Stimulated activated memory B cell treated with anti-CD40 and anti-IgM and Interleukin-4, amounts not matched to agents 10 μg/mL and 1 μg/mL and 100 μg/mL, for 72 hours (primary cell): ENCODE measurements at regions not wholly inside any gene's neighbourhood (a gene's known extent, or its start where the extent isn't known, plus 50 kb on each side); places are given as distances from the start of the nearest gene placed in this dataset.

Source experiments
- ATAC-seq: fragments of 150-1000 bp; cut with Tn5 transposase; 2 replicates; pipeline ENCODE4 v1.10.0; 2021
- H3K27ac Mint-ChIP-seq: one replicate; pipeline ENCODE4 v1.8.0; 2022; ENCODE audit warnings: mild to moderate bottlenecking, mixed read lengths
- H3K27me3 Mint-ChIP-seq: one replicate; pipeline ENCODE4 v1.8.0; 2022; ENCODE audit warnings: mixed read lengths
- H3K36me3 Mint-ChIP-seq: one replicate; pipeline ENCODE4 v1.8.0; 2022; ENCODE audit warnings: mixed read lengths
- H3K4me1 Mint-ChIP-seq: one replicate; pipeline ENCODE4 v1.8.0; 2022; ENCODE audit warnings: mixed read lengths
- H3K4me3 Mint-ChIP-seq: one replicate; pipeline ENCODE4 v1.8.0; 2022; ENCODE audit warnings: mild to moderate bottlenecking, moderate library complexity, mixed read lengths
- H3K9me3 Mint-ChIP-seq: one replicate; pipeline ENCODE4 v1.8.0; 2022; ENCODE audit warnings: mixed read lengths

DNA sequence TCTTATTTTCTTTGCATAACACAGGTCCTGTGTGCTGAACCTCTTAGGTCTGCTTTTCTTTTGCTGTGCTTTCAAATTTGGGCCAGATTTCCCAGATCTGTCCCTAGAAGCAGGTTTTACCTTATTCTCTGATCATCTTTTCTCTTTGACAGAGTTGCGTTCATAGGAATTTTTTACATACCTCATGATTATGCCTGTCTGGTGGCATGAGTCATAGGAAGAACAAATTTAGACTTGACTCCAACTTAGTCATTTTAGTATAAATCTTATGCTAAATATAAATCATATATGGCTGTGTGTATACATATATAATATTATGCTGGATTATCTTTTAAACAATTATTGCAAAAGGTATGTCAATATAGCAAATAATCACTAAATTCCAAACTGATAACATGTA lies 1038.9 kb downstream of the GRM8 start:
- no peak for ATAC-seq
- H3K36me3 Mint-ChIP-seq: no peaks in the 10 kb centered on the region
- no peak overlapping the region for H3K27ac Mint-ChIP-seq
- no peaks in the 10 kb centered on the region for H3K4me1 Mint-ChIP-seq
- H3K4me3 Mint-ChIP-seq: no peak overlapping the region
- no peaks in the 10 kb centered on the region for H3K27me3 Mint-ChIP-seq
- H3K9me3 Mint-ChIP-seq: no peaks in the 10 kb centered on the region

GRCh38 chr7:126211875-126212274 lies 1040.9 kb downstream of the GRM8 start:
- no peak overlapping the region for H3K27ac Mint-ChIP-seq
- ATAC-seq: no peak
- no peaks in the 10 kb centered on the region for H3K27me3 Mint-ChIP-seq
- H3K9me3 Mint-ChIP-seq: no peaks in the 10 kb centered on the region
- no peak overlapping the region for H3K4me3 Mint-ChIP-seq
- H3K36me3 Mint-ChIP-seq: no peaks in the 10 kb centered on the region
- no peaks in the 10 kb centered on the region for H3K4me1 Mint-ChIP-seq

- Mint-ChIP-seq H3K4me1 (no peaks in the 10 kb centered on the region), H3K9me3 (no peaks in the 10 kb centered on the region), H3K4me3 (no peak overlapping the region), H3K36me3 (no peaks in the 10 kb centered on the region), H3K27ac (no peak overlapping the region), H3K27me3 (no peaks in the 10 kb centered on the region)
- ATAC-seq: no peak
Measured at GRCh38 chr7:126210707-126211106, 1042.0 kb downstream of the GRM8 start.

GRCh38 chr7:126203185-126203584 lies 1049.6 kb downstream of the GRM8 start:
- H3K36me3 Mint-ChIP-seq: no peaks in the 10 kb centered on the region

GRCh38 chr7:126202177-126202576 lies 1050.6 kb downstream of the GRM8 start:
- H3K4me3 Mint-ChIP-seq: no peak overlapping the region
- H3K27me3 Mint-ChIP-seq: no peaks in the 10 kb centered on the region
- ATAC-seq: no peak
- H3K36me3 Mint-ChIP-seq: no peaks in the 10 kb centered on the region
- no peaks in the 10 kb centered on the region for H3K4me1 Mint-ChIP-seq
- H3K27ac Mint-ChIP-seq: no peak overlapping the region
- H3K9me3 Mint-ChIP-seq: peaks cover 3% of the 10 kb centered on the region

More at GRCh38 chr7:126203185-126203584, 1049.6 kb downstream of the GRM8 start:
- H3K9me3 Mint-ChIP-seq: peaks cover 3% of the 10 kb centered on the region
- no peak for ATAC-seq
- H3K4me3 Mint-ChIP-seq: no peak overlapping the region
- H3K27ac Mint-ChIP-seq: no peak overlapping the region
- H3K4me1 Mint-ChIP-seq: no peaks in the 10 kb centered on the region
- no peaks in the 10 kb centered on the region for H3K27me3 Mint-ChIP-seq

DNA sequence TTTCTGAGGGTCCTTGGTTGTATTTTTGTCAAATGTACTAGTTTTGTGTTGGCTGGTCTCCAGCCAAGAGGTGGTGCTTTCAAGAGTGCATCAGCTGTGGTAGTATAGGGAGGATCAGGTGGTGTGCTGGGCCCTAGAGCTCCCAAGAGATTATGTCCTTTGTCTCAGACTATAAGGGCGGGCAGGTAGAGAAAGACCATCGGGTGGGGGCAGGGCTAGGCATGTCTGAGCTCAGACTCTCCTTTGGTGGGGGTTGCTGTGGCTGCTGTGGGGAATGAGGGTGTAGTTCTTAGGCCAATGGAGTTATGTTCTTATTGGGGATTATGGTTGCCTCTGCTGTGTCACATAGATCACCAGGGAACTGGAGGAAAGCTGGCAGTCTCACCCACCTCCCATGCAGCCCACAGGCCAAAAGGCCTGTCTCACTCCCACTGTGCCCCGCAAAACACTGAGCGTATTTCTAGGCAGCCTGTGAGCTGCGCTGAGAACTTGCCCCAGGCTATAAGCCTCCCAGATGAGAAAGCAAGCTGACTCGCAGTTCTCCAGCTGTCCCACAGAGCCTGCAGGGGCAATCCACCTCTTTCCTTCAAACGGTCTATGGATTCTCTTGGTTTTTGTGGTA lies 1066.7 kb downstream of the GRM8 start:
- no peak for ATAC-seq
- Mint-ChIP-seq H3K9me3 (peaks cover 6% of the 10 kb centered on the region), H3K4me3 (no peak overlapping the region), H3K4me1 (no peaks in the 10 kb centered on the region), H3K27ac (no peak overlapping the region), H3K36me3 (no peaks in the 10 kb centered on the region), H3K27me3 (no peaks in the 10 kb centered on the region)

GRCh38 chr7:126179916-126180315 lies 1072.8 kb downstream of the GRM8 start:
- Mint-ChIP-seq H3K27ac (no peak overlapping the region), H3K4me3 (no peak overlapping the region), H3K36me3 (no peaks in the 10 kb centered on the region), H3K27me3 (no peaks in the 10 kb centered on the region), H3K4me1 (no peaks in the 10 kb centered on the region), H3K9me3 (peaks cover 4% of the 10 kb centered on the region)
- ATAC-seq: no peak

- no peaks in the 10 kb centered on the region for H3K36me3 Mint-ChIP-seq
- ATAC-seq: no peak
Measured at GRCh38 chr7:126178865-126179264, 1073.9 kb downstream of the GRM8 start.

GRCh38 chr7:126177782-126178181 lies 1075.0 kb downstream of the GRM8 start:
- H3K27ac Mint-ChIP-seq: no peak overlapping the region
- H3K9me3 Mint-ChIP-seq: peaks cover 4% of the 10 kb centered on the region
- H3K4me1 Mint-ChIP-seq: no peaks in the 10 kb centered on the region
- H3K36me3 Mint-ChIP-seq: no peaks in the 10 kb centered on the region
- no peaks in the 10 kb centered on the region for H3K27me3 Mint-ChIP-seq
- ATAC-seq: no peak
- H3K4me3 Mint-ChIP-seq: no peak overlapping the region

More at GRCh38 chr7:126178865-126179264, 1073.9 kb downstream of the GRM8 start:
- Mint-ChIP-seq H3K9me3 (peaks cover 4% of the 10 kb centered on the region), H3K27ac (no peak overlapping the region), H3K4me3 (no peak overlapping the region), H3K27me3 (no peaks in the 10 kb centered on the region), H3K4me1 (no peaks in the 10 kb centered on the region)

DNA sequence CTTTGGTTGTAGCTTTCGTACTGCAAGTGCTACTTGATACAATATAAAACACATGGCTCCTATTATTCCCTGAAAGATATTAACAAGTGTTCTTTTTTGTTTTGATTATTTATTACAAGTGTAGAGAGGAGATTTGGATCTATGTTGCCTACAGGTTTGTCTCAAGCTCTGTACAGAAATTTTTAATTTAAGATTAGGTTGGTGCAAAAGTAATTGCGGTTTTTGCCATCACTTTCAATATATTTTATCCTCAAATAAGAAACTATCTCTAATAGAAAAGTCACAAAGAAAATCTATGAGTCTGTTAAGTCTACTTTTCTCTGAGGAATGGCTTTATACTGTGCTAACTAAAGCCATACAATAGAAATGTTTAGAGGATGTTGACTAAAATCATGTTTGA lies 1086.1 kb downstream of the GRM8 start:
- H3K36me3 Mint-ChIP-seq: no peaks in the 10 kb centered on the region
- no peak for ATAC-seq

DNA sequence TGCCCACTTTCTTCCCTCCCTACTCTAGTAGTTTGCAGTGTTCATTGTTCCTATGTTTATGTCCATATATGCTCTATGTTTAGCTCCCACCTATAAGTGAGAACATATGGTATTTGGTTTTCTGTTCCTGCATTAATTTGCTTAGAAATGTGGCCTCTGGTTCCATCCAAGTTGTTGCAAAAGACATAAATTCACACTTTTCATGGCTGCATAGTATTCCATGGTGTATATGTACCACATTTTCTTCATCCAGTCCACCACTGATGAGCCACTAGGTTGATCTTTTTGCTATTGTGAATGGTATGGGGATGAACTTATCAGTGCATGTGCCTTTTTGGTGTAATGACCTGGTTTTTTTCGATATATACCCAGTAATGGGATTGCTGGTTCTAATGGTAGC lies 1089.1 kb downstream of the GRM8 start:
- ATAC-seq: no peak
- Mint-ChIP-seq H3K27me3 (no peaks in the 10 kb centered on the region), H3K4me3 (no peak overlapping the region), H3K4me1 (no peaks in the 10 kb centered on the region), H3K36me3 (no peaks in the 10 kb centered on the region), H3K27ac (no peak overlapping the region), H3K9me3 (peaks cover 5% of the 10 kb centered on the region)

More for the DNA sequence above, 1086.1 kb downstream of the GRM8 start:
- H3K9me3 Mint-ChIP-seq: peaks cover 5% of the 10 kb centered on the region
- no peaks in the 10 kb centered on the region for H3K4me1 Mint-ChIP-seq
- no peak overlapping the region for H3K27ac Mint-ChIP-seq
- no peak overlapping the region for H3K4me3 Mint-ChIP-seq
- no peaks in the 10 kb centered on the region for H3K27me3 Mint-ChIP-seq

- no peak for ATAC-seq
Measured at GRCh38 chr7:126157391-126157790, 1095.3 kb downstream of the GRM8 start.

GRCh38 chr7:126150278-126150958 lies 1102.3 kb downstream of the GRM8 start:
- H3K4me3 Mint-ChIP-seq: no peak overlapping the region
- H3K27me3 Mint-ChIP-seq: no peaks in the 10 kb centered on the region
- H3K4me1 Mint-ChIP-seq: no peaks in the 10 kb centered on the region
- H3K36me3 Mint-ChIP-seq: no peaks in the 10 kb centered on the region
- no peak overlapping the region for H3K27ac Mint-ChIP-seq
- H3K9me3 Mint-ChIP-seq: no peaks in the 10 kb centered on the region
- ATAC-seq: no peak

More at GRCh38 chr7:126157391-126157790, 1095.3 kb downstream of the GRM8 start:
- H3K4me3 Mint-ChIP-seq: no peak overlapping the region
- H3K27me3 Mint-ChIP-seq: no peaks in the 10 kb centered on the region
- peaks cover 7% of the 10 kb centered on the region for H3K9me3 Mint-ChIP-seq
- H3K36me3 Mint-ChIP-seq: no peaks in the 10 kb centered on the region
- no peak overlapping the region for H3K27ac Mint-ChIP-seq
- no peaks in the 10 kb centered on the region for H3K4me1 Mint-ChIP-seq

- Mint-ChIP-seq H3K4me1 (no peaks in the 10 kb centered on the region), H3K27ac (no peak overlapping the region), H3K9me3 (peaks cover 3% of the 10 kb centered on the region), H3K36me3 (no peaks in the 10 kb centered on the region), H3K4me3 (no peak overlapping the region), H3K27me3 (no peaks in the 10 kb centered on the region)
- no peak for ATAC-seq
Measured at GRCh38 chr7:126140858-126141466, 1111.8 kb downstream of the GRM8 start.

GRCh38 chr7:126119981-126120380 lies 1132.8 kb downstream of the GRM8 start:
- no peaks in the 10 kb centered on the region for H3K36me3 Mint-ChIP-seq
- no peaks in the 10 kb centered on the region for H3K27me3 Mint-ChIP-seq
- H3K4me1 Mint-ChIP-seq: no peaks in the 10 kb centered on the region
- no peak overlapping the region for H3K27ac Mint-ChIP-seq
- H3K4me3 Mint-ChIP-seq: no peak overlapping the region
- H3K9me3 Mint-ChIP-seq: peaks cover 14% of the 10 kb centered on the region
- ATAC-seq: no peak

DNA sequence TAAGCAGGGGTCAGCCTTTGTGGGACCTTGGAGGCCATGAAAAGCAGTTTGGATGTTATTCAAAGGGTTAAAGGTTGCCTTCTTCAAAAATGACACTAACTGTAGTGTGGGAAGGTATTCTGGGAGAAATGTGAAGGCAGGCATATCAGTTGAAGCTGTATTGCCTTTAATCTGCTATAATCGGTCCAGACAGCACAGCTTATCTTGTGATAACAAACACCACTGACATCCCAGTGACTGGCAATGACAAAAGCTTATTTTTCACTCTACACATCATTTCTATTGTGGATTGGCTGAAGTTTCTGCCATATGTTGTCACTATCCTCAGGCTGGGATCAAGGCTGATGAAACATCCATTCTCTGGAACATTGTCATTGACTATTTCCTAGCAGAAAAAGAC lies 1149.2 kb downstream of the GRM8 start:
- peaks cover 12% of the 10 kb centered on the region for H3K9me3 Mint-ChIP-seq
- no peak for ATAC-seq
- no peaks in the 10 kb centered on the region for H3K27me3 Mint-ChIP-seq
- H3K36me3 Mint-ChIP-seq: no peaks in the 10 kb centered on the region
- no peaks in the 10 kb centered on the region for H3K4me1 Mint-ChIP-seq
- H3K27ac Mint-ChIP-seq: no peak overlapping the region
- H3K4me3 Mint-ChIP-seq: no peak overlapping the region
